Uterus (tissue), 3 donors: ENCODE measurements at regions not wholly inside any gene's neighbourhood (a gene's known extent, or its start where the extent isn't known, plus 50 kb on each side); places are given as distances from the start of the nearest gene placed in this dataset.

Experiments
- DNase-seq, 2 donors: peaks; one replicate each; pipeline ENCODE4 v3.0.0-alpha.2; 2019 to 2020
- H3K27ac ChIP-seq, 2 donors: fragments of 200-600 bp; sonication (generic); 1 replicate in 1 of 2; 2 replicates in 1 of 2; pipeline ENCODE4 v1.5.1; 2016 to 2018
- H3K27me3 ChIP-seq, 2 donors: fragments of 200-600 bp; sonication (generic); one replicate each; pipeline ENCODE4 v1.5.1; 2018 to 2019; ENCODE audit warnings: control low read depth in 1 of 2
- H3K36me3 ChIP-seq, 2 donors: fragments of 200-600 bp; sonication (generic); one replicate each; pipeline ENCODE4 v1.5.1; 2019; ENCODE audit warnings: control low read depth in 1 of 2
- H3K4me1 ChIP-seq, 2 donors: fragments of 200-600 bp; sonication (generic); one replicate each; pipeline ENCODE4 v1.5.1; 2018 to 2019; ENCODE audit warnings: control low read depth in 1 of 2
- H3K4me3 ChIP-seq, 2 donors: fragments of 200-600 bp; sonication (generic); 1 replicate in 1 of 2; 2 replicates in 1 of 2; pipeline ENCODE4 v1.5.1; 2018 to 2019; ENCODE audit warnings: mild to moderate bottlenecking in 1 of 2
- H3K9me3 ChIP-seq, 2 donors: fragments of 200-600 bp; sonication (generic); one replicate each; pipeline ENCODE4 v1.5.1; 2019; ENCODE audit warnings: control low read depth in 1 of 2
- POLR2A ChIP-seq, 2 donors: fragments of 450-650 bp; IDR thresholded peaks; one replicate each; pipeline ENCODE4 v1.6.1; 2016; ENCODE audit warnings: antibody characterized with exemption in 2 of 2, mild to moderate bottlenecking in 1 of 2, moderate library complexity in 1 of 2
- intact Hi-C: fragments of 100-400 bp; cut with DNase I; formaldehyde crosslinking; loops from one replicate; pipeline ENCODE4 v1.15.1; 2023; ENCODE audit warnings: low total_unique reads
- TF ChIP-seq, protein P1 (sequence below), 4 experiments: fragments of 200-600 bp in 2 of 4; fragments of 450-650 bp in 2 of 4; sonication (generic) in 2 of 4; IDR thresholded peaks; one replicate each; pipeline ENCODE4 v1.5.1; 2016 to 2019; ENCODE audit warnings: antibody characterized with exemption in 4 of 4, mild to moderate bottlenecking in 2 of 4, moderate library complexity in 1 of 4
- donor health status: DM: yes; HTN: yes; CAD: no.

DNA sequence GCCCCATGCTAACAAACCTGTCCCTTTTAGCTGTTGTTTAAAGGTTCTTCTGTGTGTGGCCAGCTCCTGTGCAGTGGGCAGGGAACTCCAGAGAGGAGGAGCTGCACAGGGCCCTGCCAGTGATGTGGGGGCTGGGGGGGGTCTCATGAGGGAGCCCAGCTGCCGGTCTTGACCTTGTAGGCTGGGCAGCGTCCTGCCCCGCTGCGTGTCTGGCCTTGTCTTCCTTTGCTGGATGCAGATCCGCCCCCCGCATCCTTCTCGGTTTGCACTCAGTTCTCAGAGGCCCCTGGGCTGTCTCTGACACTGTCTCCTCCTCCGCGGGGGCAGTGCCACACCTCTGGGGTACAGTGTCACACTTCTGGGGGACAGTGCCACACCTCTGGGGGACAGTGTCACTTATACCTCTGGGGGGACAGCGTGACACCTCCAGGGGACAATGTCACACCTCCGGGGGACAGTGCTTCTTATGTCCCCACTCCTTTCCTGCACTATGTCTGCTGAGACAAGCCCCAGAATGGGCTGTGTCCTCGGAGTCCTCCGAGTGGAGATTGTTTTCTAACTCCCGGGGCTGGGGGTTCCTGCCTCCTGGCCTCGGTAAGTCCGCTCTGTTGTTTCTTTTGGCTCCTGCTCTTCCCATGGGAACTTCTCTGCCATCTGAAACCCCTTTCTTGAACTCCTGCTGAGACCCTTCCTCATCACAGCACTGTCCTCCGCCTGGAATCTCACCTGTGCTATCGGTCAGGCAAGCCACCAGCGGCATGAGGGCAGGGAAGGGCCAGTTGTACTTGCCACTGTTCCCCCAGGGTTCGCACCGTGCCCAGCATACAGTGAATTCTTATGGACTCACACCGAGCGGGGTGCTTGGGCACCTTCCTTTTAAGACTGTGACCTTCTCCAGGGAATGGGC is 788.3 kb downstream of the TBC1D22A start:
- Histone ChIP-seq H3K4me3 (no peak overlapping the region), H3K4me1 (no peaks in the 10 kb centered on the region), H3K36me3 (no peaks in the 10 kb centered on the region), H3K9me3 (no peaks in the 10 kb centered on the region), H3K27ac (no peak overlapping the region), H3K27me3 (no peaks in the 10 kb centered on the region)
- TF ChIP-seq, protein P1, sequence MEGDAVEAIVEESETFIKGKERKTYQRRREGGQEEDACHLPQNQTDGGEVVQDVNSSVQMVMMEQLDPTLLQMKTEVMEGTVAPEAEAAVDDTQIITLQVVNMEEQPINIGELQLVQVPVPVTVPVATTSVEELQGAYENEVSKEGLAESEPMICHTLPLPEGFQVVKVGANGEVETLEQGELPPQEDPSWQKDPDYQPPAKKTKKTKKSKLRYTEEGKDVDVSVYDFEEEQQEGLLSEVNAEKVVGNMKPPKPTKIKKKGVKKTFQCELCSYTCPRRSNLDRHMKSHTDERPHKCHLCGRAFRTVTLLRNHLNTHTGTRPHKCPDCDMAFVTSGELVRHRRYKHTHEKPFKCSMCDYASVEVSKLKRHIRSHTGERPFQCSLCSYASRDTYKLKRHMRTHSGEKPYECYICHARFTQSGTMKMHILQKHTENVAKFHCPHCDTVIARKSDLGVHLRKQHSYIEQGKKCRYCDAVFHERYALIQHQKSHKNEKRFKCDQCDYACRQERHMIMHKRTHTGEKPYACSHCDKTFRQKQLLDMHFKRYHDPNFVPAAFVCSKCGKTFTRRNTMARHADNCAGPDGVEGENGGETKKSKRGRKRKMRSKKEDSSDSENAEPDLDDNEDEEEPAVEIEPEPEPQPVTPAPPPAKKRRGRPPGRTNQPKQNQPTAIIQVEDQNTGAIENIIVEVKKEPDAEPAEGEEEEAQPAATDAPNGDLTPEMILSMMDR (IDR thresholded peaks at IDR 0.05) = no peak
- TF ChIP-seq POLR2A (IDR thresholded peaks at IDR 0.05) = no peak
- no peak for DNase-seq
- intact Hi-C loops = no loop called here

DNA sequence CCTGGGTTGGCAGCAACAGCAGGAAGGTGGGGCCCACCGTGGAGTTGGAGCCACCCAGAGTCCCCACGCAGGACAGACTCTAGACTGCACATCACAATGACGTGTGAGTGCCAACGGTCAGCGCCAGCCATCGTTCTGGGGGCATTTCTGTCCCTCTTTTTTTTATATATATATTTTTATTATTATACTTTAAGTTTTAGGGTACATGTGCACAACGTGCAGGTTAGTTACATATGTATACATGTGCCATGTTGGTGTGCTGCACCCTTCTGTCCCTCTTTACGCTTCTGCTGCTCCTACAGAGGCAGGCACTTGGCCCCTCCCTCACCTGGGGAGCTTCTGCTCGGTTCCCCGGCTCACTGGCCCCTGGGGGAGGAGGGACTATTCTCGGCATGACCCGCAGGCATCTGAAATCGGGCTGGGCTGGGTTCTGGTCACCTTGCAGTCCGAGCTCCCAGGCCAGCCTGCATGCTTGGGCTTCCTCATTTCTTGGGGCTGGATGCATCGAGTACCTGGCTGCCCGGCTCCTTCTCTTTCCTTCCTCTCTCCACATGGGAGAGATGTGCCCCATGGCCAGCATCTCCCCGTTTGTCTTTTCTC is 787.4 kb downstream of the TBC1D22A start:
- no peak for TF ChIP-seq POLR2A (IDR thresholded peaks at IDR 0.05)
- TF ChIP-seq, protein P1 (IDR thresholded peaks at IDR 0.05) = no peak
- no peak for DNase-seq
- H3K4me3 ChIP-seq = no peak overlapping the region
- H3K36me3 ChIP-seq = no peaks in the 10 kb centered on the region
- no peak overlapping the region for H3K27ac ChIP-seq
- no peaks in the 10 kb centered on the region for H3K4me1 ChIP-seq
- H3K9me3 ChIP-seq = no peaks in the 10 kb centered on the region
- intact Hi-C loops = no loop called here
- H3K27me3 ChIP-seq = no peaks in the 10 kb centered on the region

GRCh38 chr22:47548953-47549740 is 786.7 kb downstream of the TBC1D22A start:
- Histone ChIP-seq H3K9me3 (no peaks in the 10 kb centered on the region), H3K27me3 (no peaks in the 10 kb centered on the region), H3K4me1 (no peaks in the 10 kb centered on the region), H3K4me3 (no peak overlapping the region), H3K36me3 (no peaks in the 10 kb centered on the region), H3K27ac (no peak overlapping the region)
- intact Hi-C loops = no loop called here
- TF ChIP-seq POLR2A (IDR thresholded peaks at IDR 0.05) = no peak
- TF ChIP-seq, protein P1 (IDR thresholded peaks at IDR 0.05) = no peak
- DNase-seq = no peak

- intact Hi-C loops = no loop called here
- H3K36me3 ChIP-seq = no peaks in the 10 kb centered on the region
- no peak overlapping the region for H3K27ac ChIP-seq
- H3K4me3 ChIP-seq = no peak overlapping the region
- no peak for DNase-seq
- no peaks in the 10 kb centered on the region for H3K4me1 ChIP-seq
- no peaks in the 10 kb centered on the region for H3K9me3 ChIP-seq
- TF ChIP-seq POLR2A (IDR thresholded peaks at IDR 0.05) = no peak
- TF ChIP-seq, protein P1 (IDR thresholded peaks at IDR 0.05) = no peak
- H3K27me3 ChIP-seq = no peaks in the 10 kb centered on the region
These were observed 785.6 kb downstream of the TBC1D22A start for GRCh38 chr22:47547881-47548650.
